GM18505 (cell line): ENCODE measurements at regions not wholly inside any gene's neighbourhood (a gene's known extent, or its start where the extent isn't known, plus 50 kb on each side); places are given as distances from the start of the nearest gene placed in this dataset.

ENCODE experiments used
- ATAC-seq: cut with Tn5 transposase; IDR thresholded peaks from one replicate; pipeline ENCODE4 v1.9.1; 2021; ENCODE audit not compliant: unreplicated experiment
- POLR2A ChIP-seq: IDR thresholded peaks from 4 replicates; pipeline ENCODE4 v1.6.1; 2011; ENCODE audit warnings: borderline replicate concordance; ENCODE audit not compliant: insufficient read depth, insufficient read length; ENCODE audit errors: extremely low read depth

GRCh38 chr1:198809247-198809646, 170.4 kb downstream of the PTPRC start:
- TF ChIP-seq POLR2A: no peak
- no peak for ATAC-seq

- ATAC-seq: no peak
- TF ChIP-seq POLR2A: no peak
Observed at GRCh38 chr1:198811449-198811848, 172.6 kb downstream of the PTPRC start.

GRCh38 chr1:198823626-198824025, 184.8 kb downstream of the PTPRC start:
- ATAC-seq: no peak
- TF ChIP-seq POLR2A: no peak

- no peak for TF ChIP-seq POLR2A
- no peak for ATAC-seq
Observed at GRCh38 chr1:198825254-198825653, 186.4 kb downstream of the PTPRC start.

GRCh38 chr1:198829356-198829755, 190.5 kb downstream of the PTPRC start:
- ATAC-seq: no peak

GRCh38 chr1:198829944-198830343, 191.1 kb downstream of the PTPRC start:
- TF ChIP-seq POLR2A: no peak
- ATAC-seq: no peak

More at GRCh38 chr1:198829356-198829755, 190.5 kb downstream of the PTPRC start:
- TF ChIP-seq POLR2A: no peak

GRCh38 chr1:198830412-198830811, 191.6 kb downstream of the PTPRC start:
- ATAC-seq: no peak
- TF ChIP-seq POLR2A: no peak

GRCh38 chr1:198833706-198834503, 195.1 kb downstream of the PTPRC start:
- no peak for TF ChIP-seq POLR2A
- no peak for ATAC-seq

- no peak for ATAC-seq
- no peak for TF ChIP-seq POLR2A
Observed at GRCh38 chr1:198837278-198838021, 198.6 kb downstream of the PTPRC start.

- no peak for ATAC-seq
- TF ChIP-seq POLR2A: no peak
Observed at GRCh38 chr1:198838022-198838342, 199.1 kb downstream of the PTPRC start.

- no peak for ATAC-seq
- no peak for TF ChIP-seq POLR2A
Observed at GRCh38 chr1:198841477-198841876, 202.6 kb downstream of the PTPRC start.

- no peak for TF ChIP-seq POLR2A
- no peak for ATAC-seq
Observed at GRCh38 chr1:198842686-198843085, 203.8 kb downstream of the PTPRC start.

GRCh38 chr1:198845271-198845670, 206.4 kb downstream of the PTPRC start:
- TF ChIP-seq POLR2A: no peak
- ATAC-seq: no peak

- no peak for ATAC-seq
- TF ChIP-seq POLR2A: no peak
Observed at GRCh38 chr1:198845851-198846250, 207.0 kb downstream of the PTPRC start.
